A673 (cell line): ENCODE measurements at regions not wholly inside any gene's neighbourhood (a gene's known extent, or its start where the extent isn't known, plus 50 kb on each side); places are given as distances from the start of the nearest gene placed in this dataset.

ENCODE experiments used
- BruUV-seq: library from RNA; stranded (reverse); fragments of 400-500 nt; replicated peaks from 2 replicates; lab custom pipeline; 2021; lab: Mats Ljungman, UMichigan
- CTCF ChIA-PET: fragments of 300-600 bp; sonication (Branson Sonifier 250); formaldehyde crosslinking; loops from one replicate; lab custom pipeline; 2022; ENCODE audit warnings: antibody characterized with exemption; lab: Charles Lee
- POLR2A ChIA-PET: fragments of 300-600 bp; sonication (Branson Sonifier 250); formaldehyde crosslinking; loops from one replicate; lab custom pipeline; 2022; ENCODE audit warnings: antibody characterized with exemption; ENCODE audit not compliant: low non-redundant PET; lab: Charles Lee
- DNase-seq: peaks from one replicate; pipeline ENCODE4 v3.0.0-alpha.2; 2015; ENCODE audit warnings: low spot score
- H3K27ac ChIP-seq: fragments of 200-600 bp; sonication (generic); 2 replicates; pipeline ENCODE4 v1.5.1; 2016; ENCODE audit warnings: mixed run types, low read depth, mild to moderate bottlenecking, mixed read lengths, antibody characterized with exemption, low read length; ENCODE audit not compliant: poor library complexity, severe bottlenecking
- H3K27me3 ChIP-seq: fragments of 200-600 bp; sonication (generic); replicated peaks from 2 replicates; pipeline ENCODE4 v1.6.1; 2017; ENCODE audit warnings: mixed run types, low read depth, mild to moderate bottlenecking, mixed read lengths, antibody characterized with exemption, low read length; ENCODE audit not compliant: insufficient read depth, poor library complexity
- H3K36me3 ChIP-seq: fragments of 200-600 bp; sonication (generic); 2 replicates; pipeline ENCODE4 v1.6.1; 2016; ENCODE audit warnings: mixed run types, mild to moderate bottlenecking, mixed read lengths, antibody characterized with exemption, low read length; ENCODE audit not compliant: insufficient read depth, poor library complexity, severe bottlenecking
- H3K4me1 ChIP-seq: fragments of 200-600 bp; sonication (generic); 2 replicates; pipeline ENCODE4 v1.6.1; 2017; ENCODE audit warnings: mixed run types, mild to moderate bottlenecking, mixed read lengths, antibody characterized with exemption, low read length; ENCODE audit not compliant: insufficient read depth, poor library complexity, severe bottlenecking
- H3K4me3 ChIP-seq: fragments of 200-600 bp; sonication (generic); 2 replicates; pipeline ENCODE4 v1.5.1; 2016; ENCODE audit warnings: low read depth, mixed run types, mild to moderate bottlenecking, mixed read lengths, low read length; ENCODE audit not compliant: poor library complexity, severe bottlenecking
- H3K9me3 ChIP-seq: fragments of 200-600 bp; sonication (generic); 2 replicates; pipeline ENCODE4 v1.6.1; 2016; ENCODE audit warnings: mixed run types, low read depth, mild to moderate bottlenecking, mixed read lengths, antibody characterized with exemption, low read length; ENCODE audit not compliant: poor library complexity, severe bottlenecking
- CTCF ChIP-seq: fragments of 300-800, 200-600 bp; sonication (generic); conservative IDR thresholded peaks from 2 replicates; pipeline ENCODE4 v1.5.1; 2017; ENCODE audit warnings: low read depth, mild to moderate bottlenecking, antibody characterized with exemption, low read length, moderate library complexity, mixed read lengths
- EZH2 ChIP-seq: fragments of 200-600 bp; sonication (generic); IDR thresholded peaks from 2 replicates; pipeline ENCODE4 v1.6.1; 2017; ENCODE audit warnings: borderline replicate concordance, low read depth, mild to moderate bottlenecking, mixed read lengths, antibody characterized with exemption, low read length; ENCODE audit not compliant: poor library complexity, severe bottlenecking
- intact Hi-C: fragments of 100-400 bp; cut with micrococcal nuclease; formaldehyde crosslinking; loops from one replicate; pipeline ENCODE4 v1.10.0; 2022; ENCODE audit not compliant: unreplicated experiment

DNA sequence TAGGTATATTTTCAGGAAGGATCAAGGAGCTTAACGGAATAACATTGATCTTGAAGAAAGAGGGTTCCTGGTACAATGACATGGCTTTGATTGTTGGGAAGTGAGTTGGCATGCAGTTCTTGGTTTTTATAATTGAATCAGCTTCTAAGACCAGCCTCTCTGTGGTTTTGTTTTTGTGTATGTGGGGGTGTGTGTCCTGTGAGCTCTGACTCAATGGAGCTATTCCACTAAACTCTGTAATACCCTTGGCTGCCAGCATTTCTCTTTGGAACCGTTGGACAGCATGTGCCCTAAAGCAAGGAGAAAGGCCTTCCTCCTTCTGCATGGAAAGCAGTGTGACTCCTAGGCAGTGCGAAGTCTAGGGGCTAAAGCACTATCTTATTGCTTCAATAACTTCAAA lies 124.8 kb downstream of the EDEM1 start:
- H3K4me1 ChIP-seq = no peaks in the 10 kb centered on the region
- ChIA-PET POLR2A (no interaction called here), CTCF (no interaction called here)
- no TSS peak for BruUV-seq
- H3K36me3 ChIP-seq = no peaks in the 10 kb centered on the region
- intact Hi-C loops = no loop called here
- no peak for DNase-seq
- TF ChIP-seq EZH2 (no peak), CTCF (no peak)
- no peaks in the 10 kb centered on the region for H3K27me3 ChIP-seq
- H3K4me3 ChIP-seq = no peak overlapping the region
- no peak overlapping the region for H3K27ac ChIP-seq
- H3K9me3 ChIP-seq = no peaks in the 10 kb centered on the region

DNA sequence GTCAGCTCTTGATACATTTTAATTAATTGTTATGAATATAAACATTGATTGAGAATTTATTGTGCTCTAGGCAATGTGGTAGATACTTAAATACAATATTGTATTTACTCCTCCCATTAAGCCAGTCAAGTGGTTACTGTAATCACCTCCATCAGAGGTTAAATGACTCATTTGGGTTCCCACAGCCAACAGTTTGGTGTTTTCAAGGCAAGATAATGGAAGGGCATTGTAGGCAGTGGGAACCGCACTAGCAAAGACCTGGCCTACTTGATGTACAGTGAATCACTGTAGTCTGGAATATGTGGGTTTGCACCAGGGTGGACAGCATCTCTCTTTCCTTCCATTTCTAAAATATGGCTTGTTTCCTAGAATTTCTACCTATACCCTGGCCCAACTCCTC lies 127.4 kb downstream of the EDEM1 start:
- BruUV-seq = no TSS peak
- TF ChIP-seq CTCF (no peak), EZH2 (no peak)
- Histone ChIP-seq H3K9me3 (no peaks in the 10 kb centered on the region), H3K4me3 (no peak overlapping the region), H3K27ac (no peak overlapping the region), H3K4me1 (no peaks in the 10 kb centered on the region), H3K27me3 (no peaks in the 10 kb centered on the region), H3K36me3 (no peaks in the 10 kb centered on the region)
- POLR2A ChIA-PET = no interaction called here
- DNase-seq = no peak
- intact Hi-C loops = no loop called here
- CTCF ChIA-PET = no interaction called here

DNA sequence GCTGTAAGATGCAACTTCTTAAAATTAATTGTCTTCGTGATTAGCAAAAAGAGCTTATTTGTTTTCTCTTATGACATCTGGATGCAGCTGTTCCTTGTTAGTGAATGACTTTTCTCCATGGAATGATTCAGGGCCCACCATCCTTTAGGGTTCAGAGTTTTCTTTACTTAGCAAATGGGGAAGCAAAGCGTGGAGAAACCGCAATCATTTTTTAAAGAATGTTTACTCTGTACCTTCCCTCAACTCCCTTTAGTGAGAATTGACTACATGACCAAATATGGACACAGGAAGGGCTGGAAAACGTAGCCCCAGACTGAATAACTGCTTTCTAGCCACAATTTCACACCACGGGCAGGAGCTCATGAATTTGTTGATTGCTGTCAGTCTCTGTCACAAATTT lies 130.1 kb downstream of the EDEM1 start:
- H3K4me1 ChIP-seq = no peaks in the 10 kb centered on the region
- intact Hi-C loops = no loop called here
- no peak for TF ChIP-seq CTCF
- no peak for TF ChIP-seq EZH2
- H3K9me3 ChIP-seq = no peaks in the 10 kb centered on the region
- DNase-seq = no peak
- H3K27me3 ChIP-seq = peaks cover 3% of the 10 kb centered on the region
- H3K36me3 ChIP-seq = no peaks in the 10 kb centered on the region
- POLR2A ChIA-PET = no interaction called here
- no peak overlapping the region for H3K27ac ChIP-seq
- BruUV-seq = no TSS peak
- no peak overlapping the region for H3K4me3 ChIP-seq
- CTCF ChIA-PET = no interaction called here
